B cell (primary cell): ENCODE measurements at regions not wholly inside any gene's neighbourhood (a gene's known extent, or its start where the extent isn't known, plus 50 kb on each side); places are given as distances from the start of the nearest gene placed in this dataset.

Source experiments
- ATAC-seq: fragments of 200-7000 bp; cut with Tn5 transposase; one replicate; pipeline ENCODE4 v1.10.0; 2021; ENCODE audit warnings: low read depth, mild to moderate bottlenecking, moderate number of reproducible peaks, moderate library complexity
- CTCF ChIA-PET: fragments of 350-600 bp; sonication (Branson Sonifier 250); formaldehyde crosslinking; loops from one replicate; lab custom pipeline; 2021; ENCODE audit warnings: antibody characterized with exemption, inconsistent platforms; lab: Charles Lee
- POLR2A ChIA-PET: fragments of 350-600 bp; sonication (Branson Sonifier 250); formaldehyde crosslinking; loops from one replicate; lab custom pipeline; 2021; ENCODE audit warnings: antibody characterized with exemption; lab: Charles Lee
- DNase-seq: peaks from one replicate; pipeline ENCODE4 v3.0.0; 2013
- H2AFZ ChIP-seq: 2 replicates; pipeline ENCODE4 v1.6.1; 2012; ENCODE audit warnings: mild to moderate bottlenecking, low read depth, low read length; ENCODE audit not compliant: insufficient read depth, poor library complexity, severe bottlenecking
- H3K27ac ChIP-seq, 2 donors: 1 replicate in 1 of 2; 2 replicates in 1 of 2; pipeline ENCODE4 v1.5.1; 2012 to 2013; ENCODE audit warnings: low read length in 2 of 2, mild to moderate bottlenecking in 2 of 2, moderate library complexity in 1 of 2
- H3K27me3 ChIP-seq, 4 experiments: fragments of 200-600 bp in 1 of 4; sonication (generic) in 1 of 4; replicated peaks in 1 of 4; 1 replicate in 2 of 4; 2 replicates in 2 of 4; pipeline versions ENCODE4 v1.6.1 to v1.7.0; 2013 to 2016; ENCODE audit warnings: low read length in 3 of 4, mild to moderate bottlenecking in 2 of 4, mixed read lengths in 1 of 4, moderate library complexity in 1 of 4; ENCODE audit not compliant: insufficient read depth in 4 of 4, control insufficient read depth in 3 of 4; ENCODE audit errors: control extremely low read depth in 1 of 4
- H3K36me3 ChIP-seq, 2 experiments: replicated peaks in 1 of 2; 1 replicate in 1 of 2; 2 replicates in 1 of 2; pipeline versions ENCODE4 v1.6.1 to v1.7.1; 2013; ENCODE audit warnings: low read length in 1 of 2; ENCODE audit not compliant: insufficient read depth in 2 of 2, control insufficient read depth in 1 of 2; ENCODE audit errors: control extremely low read depth in 1 of 2, extremely low read depth in 1 of 2
- H3K4me1 ChIP-seq, 2 donors: fragments of 200-600 bp in 1 of 2; sonication (generic) in 1 of 2; 1 replicate in 1 of 2; 2 replicates in 1 of 2; pipeline versions ENCODE4 v1.5.1 to v1.6.1; 2013 to 2017; ENCODE audit warnings: low read length in 2 of 2; ENCODE audit not compliant: control insufficient read depth in 2 of 2, insufficient read depth in 2 of 2
- H3K4me2 ChIP-seq: replicated peaks from 2 replicates; pipeline ENCODE3; 2012; ENCODE audit warnings: mild to moderate bottlenecking, low read depth, low read length; ENCODE audit not compliant: poor library complexity, severe bottlenecking
- H3K4me3 ChIP-seq, 5 experiments: fragments of 200-600 bp in 1 of 5; sonication (generic) in 1 of 5; 1 replicate in 3 of 5; 2 replicates in 2 of 5; pipeline versions ENCODE4 v1.5.1 to v1.7.0; 2011 to 2016; ENCODE audit warnings: low read length in 4 of 5, mild to moderate bottlenecking in 4 of 5, low read depth in 2 of 5, control low read depth in 1 of 5, moderate library complexity in 1 of 5; ENCODE audit not compliant: insufficient read depth in 1 of 5; ENCODE audit errors: control extremely low read depth in 1 of 5, extremely low read depth in 1 of 5
- H3K79me2 ChIP-seq: fragments of 200-600 bp; sonication (generic); one replicate; pipeline ENCODE4 v1.6.0; 2016; ENCODE audit warnings: low read length; ENCODE audit not compliant: control insufficient read depth, insufficient read depth
- H3K9ac ChIP-seq: fragments of 200-600 bp; sonication (generic); 2 replicates; pipeline ENCODE4 v1.6.1; 2017; ENCODE audit warnings: mild to moderate bottlenecking, low read length, moderate library complexity
- H3K9me3 ChIP-seq, 3 donors: one replicate each; pipeline versions ENCODE4 v1.6.1 to v1.7.1; 2013; ENCODE audit warnings: low read length in 2 of 3; ENCODE audit not compliant: control insufficient read depth in 2 of 3, insufficient read depth in 1 of 3; ENCODE audit errors: control extremely low read depth in 1 of 3
- H4K20me1 ChIP-seq: 2 replicates; pipeline ENCODE4 v1.6.0; 2012; ENCODE audit warnings: mild to moderate bottlenecking, low read length; ENCODE audit not compliant: insufficient read depth, control insufficient read depth, poor library complexity, severe bottlenecking
- H3K27ac Mint-ChIP-seq: one replicate; pipeline ENCODE4 v1.8.0; 2021; ENCODE audit warnings: mixed read lengths
- H3K27me3 Mint-ChIP-seq: one replicate; pipeline ENCODE4 v1.8.0; 2021; ENCODE audit warnings: mixed read lengths
- H3K4me1 Mint-ChIP-seq: one replicate; pipeline ENCODE4 v1.8.0; 2021; ENCODE audit warnings: mixed read lengths
- H3K4me3 Mint-ChIP-seq: one replicate; pipeline ENCODE4 v1.8.0; 2021; ENCODE audit warnings: mixed read lengths
- H3K9me3 Mint-ChIP-seq: one replicate; pipeline ENCODE4 v1.8.0; 2022; ENCODE audit warnings: mixed read lengths; ENCODE audit not compliant: insufficient read depth
- CTCF ChIP-seq: fragments of 200-600 bp; IDR thresholded peaks from one replicate; pipeline ENCODE4 v1.8.0; 2022; ENCODE audit warnings: antibody characterized with exemption, mild to moderate bottlenecking
- EZH2 ChIP-seq: IDR thresholded peaks from 2 replicates; pipeline ENCODE4 v1.6.1; 2012; ENCODE audit warnings: borderline replicate concordance, low read depth, mild to moderate bottlenecking, moderate library complexity, low read length; ENCODE audit not compliant: insufficient read depth, poor library complexity, severe bottlenecking
- WGBS: methylation state at CpG from one replicate; pipeline ENCODE4 v1.1.5; 2013; ENCODE audit warnings: missing lambda C conversion rate; ENCODE audit not compliant: insufficient coverage; 5-methylcytosine and 5-hydroxymethylcytosine counted together
- intact Hi-C: fragments of 100-400 bp; cut with micrococcal nuclease; formaldehyde crosslinking; loops from one replicate; pipeline ENCODE4 v1.10.0; 2022

- WGBS: 100% methylated on average over 3 of the region's 3 CpGs
- H3K36me3 ChIP-seq: no peaks in the 10 kb centered on the region
- ATAC-seq (no peak), DNase-seq (no peak)
- H2AFZ ChIP-seq: no peak overlapping the region
- peaks cover 0 to 1% (median 0%) of the 10 kb centered on the region in 3 donors for H3K9me3 ChIP-seq
- H4K20me1 ChIP-seq: no peaks in the 10 kb centered on the region
- ChIA-PET CTCF (no interaction called here), POLR2A (no interaction called here)
- TF ChIP-seq CTCF (no peak), EZH2 (no peak)
- no peaks in the 10 kb centered on the region for H3K27me3 ChIP-seq
- Mint-ChIP-seq H3K4me3 (no peak overlapping the region), H3K27ac (no peak overlapping the region), H3K9me3 (no peaks in the 10 kb centered on the region), H3K4me1 (no peaks in the 10 kb centered on the region), H3K27me3 (no peaks in the 10 kb centered on the region)
- intact Hi-C loops: no loop called here
- H3K79me2 ChIP-seq: no peaks in the 10 kb centered on the region
- no peak overlapping the region for H3K27ac ChIP-seq
- no peak overlapping the region for H3K4me3 ChIP-seq
- no peak overlapping the region for H3K9ac ChIP-seq
- H3K4me2 ChIP-seq: no peak overlapping the region
- H3K4me1 ChIP-seq: no peaks in the 10 kb centered on the region
Observed at GRCh38 chr4:116132946-116133345, 952.4 kb downstream of the TRAM1L1 start.

GRCh38 chr4:116126794-116127193 is 958.6 kb downstream of the TRAM1L1 start:
- no peaks in the 10 kb centered on the region for H3K79me2 ChIP-seq
- Mint-ChIP-seq H3K27me3 (no peaks in the 10 kb centered on the region), H3K4me1 (no peaks in the 10 kb centered on the region), H3K4me3 (no peak overlapping the region), H3K27ac (no peak overlapping the region), H3K9me3 (no peaks in the 10 kb centered on the region)
- no peaks in the 10 kb centered on the region for H3K4me1 ChIP-seq
- H4K20me1 ChIP-seq: no peaks in the 10 kb centered on the region
- no peak for TF ChIP-seq EZH2
- TF ChIP-seq CTCF: no peak
- H3K36me3 ChIP-seq: no peaks in the 10 kb centered on the region
- no peaks in the 10 kb centered on the region for H3K27me3 ChIP-seq
- no peak for DNase-seq
- H3K9ac ChIP-seq: no peak overlapping the region
- H3K9me3 ChIP-seq: no peaks in the 10 kb centered on the region
- WGBS: 88% methylated on average over 1 of the region's 2 CpGs
- no peak overlapping the region for H3K4me2 ChIP-seq
- no peak overlapping the region for H3K27ac ChIP-seq
- no peak for ATAC-seq
- ChIA-PET POLR2A (no interaction called here), CTCF (no interaction called here)
- H3K4me3 ChIP-seq: no peak overlapping the region
- intact Hi-C loops: no loop called here
- H2AFZ ChIP-seq: no peak overlapping the region
